OCI-LY1 (cell line): ENCODE measurements at regions not wholly inside any gene's neighbourhood (a gene's known extent, or its start where the extent isn't known, plus 50 kb on each side); places are given as distances from the start of the nearest gene placed in this dataset.

Source experiments
- H2AFZ ChIP-seq: fragments of 200-600 bp; sonication (generic), shearing (Covaris generic); 2 replicates; pipeline ENCODE4 v1.6.0; 2014; ENCODE audit warnings: antibody characterized with exemption, mild to moderate bottlenecking, low read length
- H3F3A ChIP-seq: fragments of 200-600 bp; sonication (generic), shearing (Covaris generic); 2 replicates; pipeline ENCODE4 v1.6.0; 2014; ENCODE audit warnings: mild to moderate bottlenecking, antibody characterized with exemption, low read length, moderate library complexity; ENCODE audit not compliant: insufficient read depth
- H3K27ac ChIP-seq: fragments of 200-600 bp; sonication (generic); 2 replicates; pipeline ENCODE4 v1.5.1; 2014; ENCODE audit warnings: low read length, mixed run types, mild to moderate bottlenecking, low read depth; ENCODE audit not compliant: poor library complexity, severe bottlenecking
- H3K27me3 ChIP-seq: fragments of 200-600 bp; sonication (generic); 2 replicates; pipeline ENCODE4 v1.6.0; 2014; ENCODE audit warnings: antibody characterized with exemption, mild to moderate bottlenecking, low read length, moderate library complexity; ENCODE audit not compliant: insufficient read depth
- H3K36me3 ChIP-seq: fragments of 200-600 bp; sonication (generic); 2 replicates; pipeline ENCODE4 v1.6.1; 2014; ENCODE audit warnings: mild to moderate bottlenecking, antibody characterized with exemption, low read length, moderate library complexity, mixed read lengths; ENCODE audit not compliant: insufficient read depth
- H3K4me1 ChIP-seq: fragments of 200-600 bp; sonication (generic); 2 replicates; pipeline ENCODE4 v1.5.1; 2014; ENCODE audit warnings: mild to moderate bottlenecking, low read length, moderate library complexity; ENCODE audit not compliant: insufficient read depth, severe bottlenecking
- H3K4me2 ChIP-seq: fragments of 200-600 bp; sonication (generic), shearing (Covaris generic); 2 replicates; pipeline ENCODE4 v1.6.1; 2014; ENCODE audit warnings: low read length
- H3K4me3 ChIP-seq: fragments of 200-600 bp; sonication (generic); 2 replicates; pipeline ENCODE4 v1.5.1; 2014; ENCODE audit warnings: low read length, low read depth, mild to moderate bottlenecking, mixed read lengths; ENCODE audit not compliant: poor library complexity, severe bottlenecking
- H3K79me2 ChIP-seq: fragments of 200-600 bp; shearing (Covaris generic); 2 replicates; pipeline ENCODE4 v1.6.1; 2016; ENCODE audit warnings: mixed run types, low read length, mixed read lengths; ENCODE audit not compliant: insufficient read depth
- H3K9ac ChIP-seq: fragments of 200-600 bp; sonication (generic), shearing (Covaris generic); 2 replicates; pipeline ENCODE4 v1.6.1; 2014; ENCODE audit warnings: mild to moderate bottlenecking, low read length, mixed read lengths
- H3K9me2 ChIP-seq: fragments of 200-600 bp; sonication (generic), shearing (Covaris generic); 2 replicates; pipeline ENCODE4 v1.6.1; 2014; ENCODE audit warnings: low read depth, mild to moderate bottlenecking, low read length, mixed read lengths
- H3K9me3 ChIP-seq: fragments of 200-600 bp; shearing (Covaris generic); 2 replicates; pipeline ENCODE4 v1.6.1; 2014; ENCODE audit warnings: low read length, mixed read lengths
- H4K20me1 ChIP-seq: fragments of 200-600 bp; sonication (generic), shearing (Covaris generic); 2 replicates; pipeline ENCODE4 v1.6.0; 2016; ENCODE audit warnings: mild to moderate bottlenecking, low read length; ENCODE audit not compliant: insufficient read depth
- CTCF ChIP-seq: fragments of 200-600 bp; sonication (generic), shearing (Covaris generic); IDR thresholded peaks from 2 replicates; pipeline ENCODE4 v1.5.1; 2017; ENCODE audit warnings: mild to moderate bottlenecking, antibody characterized with exemption, low read length, moderate library complexity, mixed read lengths
- EZH2 ChIP-seq: fragments of 200-600 bp; sonication (generic), shearing (Covaris generic); IDR thresholded peaks from 2 replicates; pipeline ENCODE4 v1.8.0; 2017; ENCODE audit warnings: borderline replicate concordance, mixed run types, mild to moderate bottlenecking, antibody characterized with exemption, low read length, moderate library complexity, mixed read lengths

GRCh38 chr2:188766471-188766856 lies 207.7 kb upstream of the COL3A1 start:
- no peaks in the 10 kb centered on the region for H3K4me1 ChIP-seq
- no peak overlapping the region for H3K9ac ChIP-seq
- H3F3A ChIP-seq: no peaks in the 10 kb centered on the region
- H3K36me3 ChIP-seq: no peaks in the 10 kb centered on the region
- no peaks in the 10 kb centered on the region for H4K20me1 ChIP-seq
- H3K27ac ChIP-seq: no peak overlapping the region
- no peaks in the 10 kb centered on the region for H3K9me2 ChIP-seq
- no peak overlapping the region for H3K4me2 ChIP-seq
- H3K79me2 ChIP-seq: no peaks in the 10 kb centered on the region
- H3K9me3 ChIP-seq: no peaks in the 10 kb centered on the region
- H3K4me3 ChIP-seq: no peak overlapping the region
- no peaks in the 10 kb centered on the region for H3K27me3 ChIP-seq
- no peak for TF ChIP-seq EZH2
- no peak for TF ChIP-seq CTCF
- H2AFZ ChIP-seq: no peak overlapping the region

GRCh38 chr2:188767176-188767575 lies 207.0 kb upstream of the COL3A1 start:
- no peaks in the 10 kb centered on the region for H3K36me3 ChIP-seq
- no peak overlapping the region for H3K4me3 ChIP-seq
- TF ChIP-seq CTCF: no peak
- TF ChIP-seq EZH2: no peak
- no peak overlapping the region for H2AFZ ChIP-seq
- no peak overlapping the region for H3K4me2 ChIP-seq
- H3K4me1 ChIP-seq: no peaks in the 10 kb centered on the region
- no peak overlapping the region for H3K27ac ChIP-seq
- H4K20me1 ChIP-seq: no peaks in the 10 kb centered on the region
- no peaks in the 10 kb centered on the region for H3K9me3 ChIP-seq
- H3K9me2 ChIP-seq: no peaks in the 10 kb centered on the region
- H3K9ac ChIP-seq: no peak overlapping the region
- H3K27me3 ChIP-seq: no peaks in the 10 kb centered on the region
- H3K79me2 ChIP-seq: no peaks in the 10 kb centered on the region
- no peaks in the 10 kb centered on the region for H3F3A ChIP-seq

GRCh38 chr2:188770296-188770695 lies 203.9 kb upstream of the COL3A1 start:
- Histone ChIP-seq H3K9ac (no peak overlapping the region), H3K27ac (no peak overlapping the region), H4K20me1 (no peaks in the 10 kb centered on the region), H2AFZ (no peak overlapping the region), H3K36me3 (no peaks in the 10 kb centered on the region), H3K27me3 (no peaks in the 10 kb centered on the region), H3F3A (no peaks in the 10 kb centered on the region), H3K4me2 (no peak overlapping the region), H3K4me1 (no peaks in the 10 kb centered on the region), H3K79me2 (no peaks in the 10 kb centered on the region), H3K9me2 (no peaks in the 10 kb centered on the region), H3K4me3 (no peak overlapping the region), H3K9me3 (no peaks in the 10 kb centered on the region)
- TF ChIP-seq EZH2 (no peak), CTCF (no peak)
